Esophagus squamous epithelium (tissue), 5 donors: ENCODE measurements at regions not wholly inside any gene's neighbourhood (a gene's known extent, or its start where the extent isn't known, plus 50 kb on each side); places are given as distances from the start of the nearest gene placed in this dataset.
A peak's percentile ranks its signal among the peaks of the same experiment; 100 is the strongest.

Source experiments
- DNase-seq: peaks from one replicate; lab custom pipeline; 2025; lab: John Stamatoyannopoulos, UW
- H3K27ac ChIP-seq, 4 donors: fragments of 200-600 bp; sonication (generic); one replicate each; pipeline ENCODE4 v1.5.1; 2016 to 2019; ENCODE audit warnings: mild to moderate bottlenecking in 1 of 4
- H3K27me3 ChIP-seq, 4 donors: fragments of 200-600 bp; sonication (generic); 1 replicate in 3 of 4; 2 replicates in 1 of 4; pipeline versions ENCODE4 v1.5.1 to v1.6.0; 2017 to 2021; ENCODE audit warnings: antibody characterized with exemption in 1 of 4
- H3K36me3 ChIP-seq, 3 donors: fragments of 200-600 bp; sonication (generic); one replicate each; pipeline ENCODE4 v1.5.1; 2016 to 2019
- H3K4me1 ChIP-seq, 3 donors: fragments of 200-600 bp; sonication (generic); one replicate each; pipeline ENCODE4 v1.5.1; 2017 to 2019
- H3K4me3 ChIP-seq, 4 donors: fragments of 200-600 bp; sonication (generic); 1 replicate in 3 of 4; 2 replicates in 1 of 4; pipeline ENCODE4 v1.5.1; 2016 to 2019; ENCODE audit warnings: mild to moderate bottlenecking in 2 of 4, moderate library complexity in 1 of 4
- H3K9me3 ChIP-seq, 3 donors: fragments of 200-600 bp; sonication (generic); one replicate each; pipeline ENCODE4 v1.5.1; 2016 to 2019
- POLR2A ChIP-seq, 4 donors: fragments of 450-650 bp; IDR thresholded peaks; one replicate each; pipeline ENCODE4 v1.6.1; 2017; ENCODE audit warnings: antibody characterized with exemption in 4 of 4, mild to moderate bottlenecking in 4 of 4, moderate library complexity in 3 of 4
- WGBS, 2 donors: methylation state at CpG; one replicate each; pipeline ENCODE4 v1.1.5; 2018; 5-methylcytosine and 5-hydroxymethylcytosine counted together
- intact Hi-C: fragments of 100-400 bp; cut with DNase I; formaldehyde crosslinking; loops from one replicate; pipeline ENCODE4 v1.15.0; 2022
- TF ChIP-seq, protein P1 (sequence below), 6 experiments: fragments of 450-650 bp in 4 of 6; fragments of 200-600 bp in 2 of 6; sonication (generic) in 2 of 6; IDR thresholded peaks; one replicate each; pipeline ENCODE4 v1.5.1; 2016 to 2019; ENCODE audit warnings: antibody characterized with exemption in 6 of 6, mild to moderate bottlenecking in 4 of 6, moderate library complexity in 4 of 6
- donor health status: DM: yes; HTN: yes; CAD: no.

DNA sequence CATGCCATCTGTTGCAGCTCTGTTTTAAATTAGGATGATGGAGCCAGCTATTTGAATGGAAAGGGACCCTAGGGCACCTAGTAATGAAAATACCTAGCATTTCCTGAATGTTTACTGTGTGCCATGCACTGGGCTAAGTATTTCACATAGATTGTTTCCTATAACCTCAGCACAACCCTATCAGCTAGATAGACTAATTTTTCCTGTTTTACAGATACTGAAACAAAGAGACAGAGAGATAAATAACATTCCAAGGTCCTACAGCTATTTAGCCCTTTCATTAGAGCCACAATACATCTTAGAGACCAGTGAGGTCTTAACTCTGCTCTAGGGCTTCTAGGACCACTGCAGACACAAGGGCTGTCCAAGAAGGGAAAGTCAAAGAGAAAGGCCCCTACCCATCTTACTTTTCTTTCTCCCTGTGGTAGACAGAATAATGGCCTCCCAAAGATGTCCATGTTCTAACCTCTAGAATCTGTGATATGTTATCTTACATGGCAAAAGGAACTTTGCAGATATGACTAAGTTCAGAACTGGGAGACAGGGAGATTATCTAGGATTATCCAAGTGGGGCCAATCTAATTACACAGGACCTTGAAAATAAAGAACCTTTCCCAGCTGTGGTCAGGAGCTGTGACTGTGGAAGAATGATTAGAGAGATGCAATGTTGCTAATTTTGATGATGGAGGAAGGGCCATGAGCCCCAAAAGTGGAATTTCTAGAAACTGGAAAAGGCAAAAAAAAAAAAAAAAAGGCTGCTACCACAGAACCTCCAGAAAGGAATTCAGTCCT is 157.0 kb downstream of the CCDC34 start:
- peaks cover 12 to 75% (median 24%) of the 10 kb centered on the region in 3 donors for H3K4me1 ChIP-seq
- H3K27ac ChIP-seq, result no peak overlapping the region
- intact Hi-C loops, result no loop called here
- no peak for TF ChIP-seq POLR2A (IDR thresholded peaks at IDR 0.05)
- TF ChIP-seq, protein P1, sequence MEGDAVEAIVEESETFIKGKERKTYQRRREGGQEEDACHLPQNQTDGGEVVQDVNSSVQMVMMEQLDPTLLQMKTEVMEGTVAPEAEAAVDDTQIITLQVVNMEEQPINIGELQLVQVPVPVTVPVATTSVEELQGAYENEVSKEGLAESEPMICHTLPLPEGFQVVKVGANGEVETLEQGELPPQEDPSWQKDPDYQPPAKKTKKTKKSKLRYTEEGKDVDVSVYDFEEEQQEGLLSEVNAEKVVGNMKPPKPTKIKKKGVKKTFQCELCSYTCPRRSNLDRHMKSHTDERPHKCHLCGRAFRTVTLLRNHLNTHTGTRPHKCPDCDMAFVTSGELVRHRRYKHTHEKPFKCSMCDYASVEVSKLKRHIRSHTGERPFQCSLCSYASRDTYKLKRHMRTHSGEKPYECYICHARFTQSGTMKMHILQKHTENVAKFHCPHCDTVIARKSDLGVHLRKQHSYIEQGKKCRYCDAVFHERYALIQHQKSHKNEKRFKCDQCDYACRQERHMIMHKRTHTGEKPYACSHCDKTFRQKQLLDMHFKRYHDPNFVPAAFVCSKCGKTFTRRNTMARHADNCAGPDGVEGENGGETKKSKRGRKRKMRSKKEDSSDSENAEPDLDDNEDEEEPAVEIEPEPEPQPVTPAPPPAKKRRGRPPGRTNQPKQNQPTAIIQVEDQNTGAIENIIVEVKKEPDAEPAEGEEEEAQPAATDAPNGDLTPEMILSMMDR (IDR thresholded peaks at IDR 0.05), result no peak
- H3K27me3 ChIP-seq, result no peaks in the 10 kb centered on the region
- DNase-seq, result no peak
- H3K9me3 ChIP-seq, result no peaks in the 10 kb centered on the region
- H3K36me3 ChIP-seq, result no peaks in the 10 kb centered on the region
- no peak overlapping the region for H3K4me3 ChIP-seq

DNA sequence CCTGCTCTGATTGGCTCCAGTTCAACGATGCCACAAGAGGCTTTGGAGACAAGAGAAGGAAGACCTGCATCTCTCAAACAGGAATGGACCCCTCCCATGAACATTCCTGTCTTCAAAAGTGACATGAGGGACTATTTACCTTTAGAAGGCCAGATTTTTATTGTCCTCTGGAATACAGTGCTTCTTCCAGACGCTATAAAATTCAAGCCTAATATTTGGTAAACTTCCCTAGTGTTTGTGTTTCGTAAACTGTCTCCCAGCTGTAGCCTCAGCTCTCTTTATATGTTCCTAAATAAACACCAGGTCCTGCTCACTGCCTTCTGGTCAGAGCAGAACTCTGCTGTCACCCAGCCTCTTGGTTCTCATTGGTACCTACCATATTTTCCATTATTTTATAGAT is 157.8 kb downstream of the CCDC34 start:
- intact Hi-C loops, result no loop called here
- H3K4me3 ChIP-seq, result no peak overlapping the region
- no peak overlapping the region for H3K27ac ChIP-seq
- DNase-seq, result no peak
- peaks cover 12 to 71% (median 24%) of the 10 kb centered on the region in 3 donors for H3K4me1 ChIP-seq
- H3K27me3 ChIP-seq, result no peaks in the 10 kb centered on the region
- TF ChIP-seq, protein P1 (IDR thresholded peaks at IDR 0.05), result no peak
- no peak for TF ChIP-seq POLR2A (IDR thresholded peaks at IDR 0.05)
- no peaks in the 10 kb centered on the region for H3K36me3 ChIP-seq
- 50 to 57% methylated on average over 3 of the region's 3 CpGs for WGBS, 2 donors
- no peaks in the 10 kb centered on the region for H3K9me3 ChIP-seq

DNA sequence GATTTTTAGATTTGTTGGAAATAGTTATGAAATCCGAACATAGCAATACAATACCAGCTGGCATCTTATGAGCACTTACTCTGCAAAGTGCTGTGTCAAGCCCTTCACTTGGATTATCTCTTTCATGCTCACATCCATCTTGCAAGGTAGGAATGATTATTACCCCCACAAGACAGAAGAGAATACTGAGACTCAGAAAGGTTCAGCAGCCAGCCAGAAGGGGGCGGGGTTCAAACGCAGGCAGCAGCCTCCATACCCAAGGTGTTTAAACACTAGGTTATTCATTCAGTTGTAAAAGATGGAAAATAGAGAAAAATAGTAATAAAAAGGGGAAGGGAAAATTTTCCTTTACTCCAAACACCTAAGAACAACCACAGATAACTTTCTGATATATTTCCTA is 158.5 kb downstream of the CCDC34 start:
- DNase-seq, result no peak
- Histone ChIP-seq H3K9me3 (no peaks in the 10 kb centered on the region), H3K4me1 (peaks cover 12 to 64% (median 18%) of the 10 kb centered on the region in 3 donors), H3K27ac (no peak overlapping the region), H3K36me3 (no peaks in the 10 kb centered on the region), H3K4me3 (no peak overlapping the region), H3K27me3 (no peaks in the 10 kb centered on the region)
- 47 to 63% methylated on average over 2 to 3 of the region's 3 CpGs for WGBS, 2 donors
- TF ChIP-seq, protein P1 (IDR thresholded peaks at IDR 0.05), result peak in 3 of 6 experiments; percentile 10 to 58 (median 12)
- TF ChIP-seq POLR2A (IDR thresholded peaks at IDR 0.05), result no peak
- intact Hi-C loops, result no loop called here

DNA sequence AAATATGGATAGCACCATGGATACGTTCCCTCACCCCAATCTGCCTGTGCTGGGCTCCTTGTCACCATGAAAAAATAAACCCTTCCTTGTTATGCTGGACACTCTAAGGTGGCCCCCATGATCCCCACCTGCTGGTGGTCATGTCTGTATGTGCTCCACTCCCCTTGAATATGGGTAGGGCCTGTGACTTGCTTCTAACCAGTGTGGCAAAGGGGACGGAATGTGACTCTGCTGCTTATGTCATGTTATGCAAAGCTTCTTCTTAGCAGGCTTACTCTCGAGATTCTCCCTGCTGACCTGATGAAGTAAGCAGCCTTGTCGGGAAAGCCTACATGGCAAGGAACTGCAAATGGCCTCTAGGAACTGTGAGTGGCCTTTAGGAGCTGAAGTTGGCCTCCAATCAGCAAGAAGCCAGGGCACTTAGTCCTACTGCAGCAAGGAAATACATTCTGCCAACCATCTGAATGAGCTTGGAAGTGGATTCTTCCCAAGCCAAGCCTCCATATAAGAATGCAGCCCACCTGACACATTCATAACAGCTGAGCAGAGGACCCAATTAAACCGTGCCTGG is 159.9 kb downstream of the CCDC34 start:
- no peak for DNase-seq
- no peaks in the 10 kb centered on the region for H3K27me3 ChIP-seq
- no peak overlapping the region for H3K4me3 ChIP-seq
- H3K9me3 ChIP-seq, result no peaks in the 10 kb centered on the region
- no peaks in the 10 kb centered on the region for H3K36me3 ChIP-seq
- intact Hi-C loops, result no loop called here
- H3K4me1 ChIP-seq, result peaks cover 12 to 55% (median 14%) of the 10 kb centered on the region in 3 donors
- TF ChIP-seq POLR2A (IDR thresholded peaks at IDR 0.05), result no peak
- TF ChIP-seq, protein P1 (IDR thresholded peaks at IDR 0.05), result no peak
- peak overlapping the region in 3 of 4 donors; percentile 54 to 75 (median 58) for H3K27ac ChIP-seq
- WGBS, 2 donors, result 69 to 96% methylated on average over 4 to 5 of the region's 5 CpGs
